ENCODE measurements at regions not wholly inside any gene's neighbourhood (a gene's known extent, or its start where the extent isn't known, plus 50 kb on each side); places are given as distances from the start of the nearest gene placed in this dataset.

- no peak for DNase-seq (ENCODE audit: low read depth, low spot score)
Observed at GRCh38 chr12:65517656-65518210, 239.2 kb downstream of the MSRB3 start.

- DNase-seq (ENCODE audit: low read depth, low spot score), result peak; percentile 86
Observed at GRCh38 chr12:65518771-65519170, 240.3 kb downstream of the MSRB3 start.

GRCh38 chr12:65520658-65521057, 242.2 kb downstream of the MSRB3 start:
- no peak for DNase-seq (ENCODE audit: low read depth, low spot score)

GRCh38 chr12:65522956-65523860, 244.7 kb downstream of the MSRB3 start:
- no peak for DNase-seq (ENCODE audit: low read depth, low spot score)

- peak; percentile 53 for DNase-seq (ENCODE audit: low read depth, low spot score)
Observed at GRCh38 chr12:65524666-65525065, 246.2 kb downstream of the MSRB3 start.

DNA sequence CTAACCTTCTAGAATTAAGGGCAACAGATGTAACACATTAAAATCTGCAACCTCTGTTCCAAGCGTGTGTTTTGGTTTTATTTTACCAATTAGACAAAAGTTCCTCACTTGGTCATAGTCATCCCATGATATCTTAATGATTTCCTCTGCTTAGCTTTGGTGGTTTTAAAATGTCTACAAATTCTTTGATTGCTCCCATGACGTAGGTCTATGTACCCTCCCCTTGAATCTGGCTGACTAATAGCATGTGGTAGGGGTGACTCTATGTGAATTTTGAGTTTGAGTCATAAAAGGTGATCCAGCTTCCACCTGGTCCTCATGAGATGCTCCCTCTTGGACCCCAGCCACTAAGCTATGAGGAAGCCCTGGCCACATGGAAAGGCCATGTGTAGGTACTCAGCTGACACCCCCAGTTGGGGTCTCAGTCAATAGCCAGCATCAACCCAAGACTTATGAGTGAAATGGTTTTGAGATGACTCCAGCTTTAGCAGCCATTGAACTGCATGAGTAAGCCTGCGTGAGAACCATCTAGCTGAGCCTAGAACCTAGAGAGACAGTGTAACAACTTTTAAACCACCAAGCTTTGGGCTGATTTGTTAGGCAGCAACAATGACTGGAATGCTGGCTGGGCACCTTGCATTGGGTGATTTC, 247.1 kb downstream of the MSRB3 start:
- DNase-seq (ENCODE audit: low read depth, low spot score), result peak; percentile 55

GRCh38 chr12:65526311-65526710, 247.8 kb downstream of the MSRB3 start:
- DNase-seq (ENCODE audit: low read depth, low spot score), result no peak

GRCh38 chr12:65528127-65528526, 249.6 kb downstream of the MSRB3 start:
- no peak for DNase-seq (ENCODE audit: low read depth, low spot score)

- DNase-seq (ENCODE audit: low read depth, low spot score), result no peak
Observed at GRCh38 chr12:65529106-65529505, 250.6 kb downstream of the MSRB3 start.

GRCh38 chr12:65529771-65530435, 251.4 kb downstream of the MSRB3 start:
- no peak for DNase-seq (ENCODE audit: low read depth, low spot score)

DNA sequence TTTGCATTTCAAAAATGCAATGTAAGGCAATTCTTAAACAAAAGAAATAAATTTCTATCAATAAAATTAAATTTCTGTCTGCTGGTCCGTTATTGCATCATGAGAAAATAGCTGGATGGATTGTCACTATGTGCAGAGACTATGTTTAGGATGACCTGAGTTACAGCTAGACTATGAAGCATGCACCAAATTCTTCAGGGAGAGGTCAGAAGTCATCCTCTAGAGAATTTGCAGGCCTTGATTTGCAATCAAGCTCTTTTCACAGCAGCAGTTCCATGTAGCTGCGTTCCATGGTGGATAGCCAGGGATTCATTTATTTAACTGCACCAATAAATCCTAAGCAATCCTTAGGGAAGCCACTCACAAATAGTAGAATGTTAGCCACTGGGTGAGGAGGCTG, 253.7 kb downstream of the MSRB3 start:
- no peak for DNase-seq (ENCODE audit: low read depth, low spot score)

DNA sequence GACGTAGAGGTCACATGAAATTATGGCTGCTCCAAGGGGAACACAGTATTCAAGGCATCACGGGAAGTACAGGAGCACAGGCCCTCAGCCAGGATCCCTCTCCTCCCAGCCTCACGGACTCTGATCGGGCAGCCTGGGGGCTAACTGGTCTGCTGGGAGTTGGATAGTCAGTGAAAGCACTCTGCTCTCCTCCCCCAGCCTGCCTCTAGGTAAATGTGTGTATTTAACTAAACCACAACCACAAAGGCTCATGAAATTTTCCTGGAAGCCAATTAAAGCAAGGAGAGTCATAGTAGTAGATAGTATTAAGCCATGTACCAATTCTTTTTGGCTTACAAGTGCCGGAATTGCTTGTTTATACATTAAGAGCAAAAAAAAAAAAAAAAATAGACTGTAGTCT, 254.3 kb downstream of the MSRB3 start:
- peak; percentile 94 for DNase-seq (ENCODE audit: low read depth, low spot score)

DNA sequence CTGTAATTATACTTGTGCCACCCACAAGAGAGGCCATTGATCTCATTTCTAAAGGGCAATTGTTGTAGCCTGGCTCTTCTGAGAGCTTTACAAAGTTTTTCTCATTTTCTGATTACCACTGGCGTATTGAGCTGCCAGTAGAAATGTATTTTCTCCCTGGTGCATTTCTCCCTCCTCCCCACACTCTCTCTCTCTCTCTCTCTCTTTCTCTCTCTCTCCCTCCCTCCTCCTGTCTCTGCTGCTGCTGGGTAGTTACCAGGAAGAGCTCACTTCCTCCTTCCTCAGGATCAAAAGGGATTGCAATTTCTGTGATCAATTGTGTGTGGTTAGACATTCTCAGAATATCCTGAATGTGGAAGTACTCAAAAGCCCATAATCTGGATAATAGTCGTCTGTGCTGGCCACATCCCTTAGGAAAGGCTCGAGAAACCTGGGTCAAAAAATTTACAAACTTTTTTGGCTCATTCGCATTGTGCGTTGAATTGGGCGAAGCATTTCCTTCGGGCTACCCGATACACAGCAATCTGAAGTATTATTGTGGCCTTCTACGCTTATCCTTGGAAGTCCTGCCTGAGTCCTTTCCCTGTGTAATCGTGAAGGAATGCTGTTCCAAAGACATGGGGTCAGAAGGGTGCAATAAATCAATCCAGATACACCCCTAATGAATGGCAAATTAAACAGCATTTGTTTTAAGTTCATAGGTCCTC, 254.8 kb downstream of the MSRB3 start:
- peak; percentile 71 for DNase-seq (ENCODE audit: low read depth, low spot score)

- peak; percentile 15 for DNase-seq (ENCODE audit: low read depth, low spot score)
Observed at GRCh38 chr12:65534238-65534841, 255.9 kb downstream of the MSRB3 start.

- no peak for DNase-seq (ENCODE audit: low read depth, low spot score)
Observed at GRCh38 chr12:65535946-65536345, 257.5 kb downstream of the MSRB3 start.

DNA sequence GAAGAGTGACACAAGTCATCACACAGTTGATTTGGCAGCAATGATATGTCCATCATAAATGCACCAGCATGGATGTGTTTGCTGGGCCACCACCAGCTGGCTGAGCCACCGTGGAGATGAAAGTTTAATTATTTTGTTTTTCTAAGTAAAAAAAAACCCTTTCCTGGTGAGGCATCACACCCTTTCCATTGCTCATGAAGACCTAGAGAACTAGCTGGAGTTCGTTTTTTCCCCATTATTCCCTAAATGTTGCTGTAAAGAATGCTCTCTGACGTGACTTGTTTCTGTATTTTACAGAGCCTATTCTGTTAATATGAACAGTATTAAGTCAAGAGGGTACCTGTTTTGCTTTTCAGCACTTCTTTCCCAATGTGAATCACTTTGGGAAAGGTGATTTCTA, 257.9 kb downstream of the MSRB3 start:
- DNase-seq (ENCODE audit: low read depth, low spot score), result no peak

- peak; percentile 98 for DNase-seq (ENCODE audit: low read depth, low spot score)
Observed at GRCh38 chr12:65536876-65537681, 258.6 kb downstream of the MSRB3 start.

DNA sequence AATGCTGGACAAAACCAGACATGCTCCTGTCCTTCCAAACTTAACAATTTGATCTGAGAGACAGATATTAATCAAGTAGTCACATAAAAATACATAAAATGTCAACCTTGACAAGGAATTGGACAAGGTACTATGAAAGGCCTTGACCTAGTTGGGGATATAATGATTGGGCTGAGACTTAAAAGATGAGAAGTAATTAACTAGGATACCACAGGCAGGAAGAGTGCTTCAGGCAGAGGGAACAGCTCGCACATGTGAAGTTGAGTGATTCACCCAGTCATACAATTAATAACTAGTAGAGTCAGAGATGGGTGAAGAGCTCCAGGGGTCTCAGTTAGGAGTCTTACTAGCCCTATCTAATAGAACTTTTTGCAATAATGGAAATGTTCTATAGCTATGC, 259.5 kb downstream of the MSRB3 start:
- DNase-seq (ENCODE audit: low read depth, low spot score), result no peak

- DNase-seq (ENCODE audit: low read depth, low spot score), result no peak
Observed at GRCh38 chr12:65539023-65539422, 260.5 kb downstream of the MSRB3 start.

GRCh38 chr12:65540140-65540539, 261.7 kb downstream of the MSRB3 start:
- no peak for DNase-seq (ENCODE audit: low read depth, low spot score)
